GM19395 (cell line): ENCODE measurements at regions not wholly inside any gene's neighbourhood (a gene's known extent, or its start where the extent isn't known, plus 50 kb on each side); places are given as distances from the start of the nearest gene placed in this dataset.
"Not testable (repeated sequence)": the region's sequence is repeated elsewhere in the genome, so short reads cannot be mapped to it uniquely, and the experiment has no call there.

Experiments used
- ATAC-seq: cut with Tn5 transposase; IDR thresholded peaks from one replicate; pipeline ENCODE4 v1.9.1; 2021; ENCODE audit warnings: mild to moderate bottlenecking, moderate library complexity; ENCODE audit not compliant: unreplicated experiment

DNA sequence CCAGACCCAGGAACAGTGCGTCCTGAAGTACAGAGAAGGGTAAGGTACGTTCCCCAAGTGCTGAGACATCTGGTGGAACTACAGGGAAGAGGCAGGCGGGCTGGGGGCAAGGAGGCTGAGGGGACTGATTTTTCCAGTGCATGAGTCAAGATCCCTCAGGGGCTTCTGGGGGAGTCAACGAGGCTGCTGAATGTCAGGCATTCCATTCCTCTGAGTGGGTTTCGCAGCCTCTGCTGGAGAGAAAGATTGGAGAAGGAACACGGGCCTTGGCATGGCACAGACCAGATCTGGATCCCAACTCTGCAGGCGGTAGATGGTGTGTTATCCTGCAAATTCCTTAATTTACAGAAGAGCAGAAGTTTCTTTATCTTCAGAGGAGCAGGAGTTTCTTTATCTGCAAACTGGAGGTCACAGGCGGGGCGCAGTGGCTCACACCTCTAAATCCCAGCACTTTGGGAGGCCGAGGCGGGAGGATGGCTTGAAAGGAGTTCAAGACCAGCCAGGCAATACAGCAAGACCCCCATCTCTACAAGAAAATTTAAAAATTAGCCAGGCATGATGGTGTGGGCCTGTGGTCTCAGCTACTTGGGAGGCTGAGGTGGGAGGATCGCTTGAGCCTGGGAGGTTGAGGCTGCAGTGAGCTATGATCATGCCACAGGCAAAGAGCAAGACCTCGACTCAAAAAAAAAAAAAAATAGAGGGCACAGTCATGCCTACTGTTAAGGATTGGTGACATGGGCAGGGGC is 132.6 kb upstream of the MAP1LC3B2 start:
- ATAC-seq: no peak

- ATAC-seq: no peak
Observed at GRCh38 chr12:116427200-116427930, 131.8 kb upstream of the MAP1LC3B2 start.

GRCh38 chr12:116429826-116430360 is 129.3 kb upstream of the MAP1LC3B2 start:
- ATAC-seq: no peak

DNA sequence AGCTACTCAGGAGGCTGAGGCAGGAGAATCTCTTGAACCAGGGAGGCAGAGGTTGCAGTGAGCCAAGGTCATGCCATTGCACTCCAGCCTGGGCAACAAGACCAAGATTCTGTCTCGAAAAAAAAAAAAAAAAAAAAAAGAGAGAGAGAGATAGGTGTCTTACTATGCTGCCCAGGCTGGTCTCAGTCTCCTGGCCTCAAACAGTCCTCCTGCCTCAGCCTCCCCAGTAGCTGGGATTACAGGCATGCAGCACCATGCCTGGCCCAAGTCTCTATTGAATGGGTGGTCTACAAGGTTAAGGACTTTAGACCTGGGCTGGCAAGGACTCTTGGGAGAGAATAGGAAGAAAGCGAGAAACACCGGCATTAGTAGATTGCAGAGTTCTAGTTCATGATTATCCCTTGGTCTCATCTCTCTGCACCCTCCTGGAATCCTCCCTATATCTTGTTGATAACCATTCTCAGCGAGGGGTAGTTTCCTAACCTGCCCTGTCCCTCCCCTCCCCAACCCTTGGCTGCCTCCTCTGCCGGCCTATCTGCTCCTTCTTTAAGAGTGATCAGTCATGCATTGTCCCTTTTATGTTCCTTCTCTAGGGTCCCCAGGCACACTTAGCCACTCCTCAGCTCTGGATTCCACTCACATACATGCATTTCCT is 128.1 kb upstream of the MAP1LC3B2 start:
- no peak for ATAC-seq

- no peak for ATAC-seq
Observed at GRCh38 chr12:116431677-116432300, 127.4 kb upstream of the MAP1LC3B2 start.

DNA sequence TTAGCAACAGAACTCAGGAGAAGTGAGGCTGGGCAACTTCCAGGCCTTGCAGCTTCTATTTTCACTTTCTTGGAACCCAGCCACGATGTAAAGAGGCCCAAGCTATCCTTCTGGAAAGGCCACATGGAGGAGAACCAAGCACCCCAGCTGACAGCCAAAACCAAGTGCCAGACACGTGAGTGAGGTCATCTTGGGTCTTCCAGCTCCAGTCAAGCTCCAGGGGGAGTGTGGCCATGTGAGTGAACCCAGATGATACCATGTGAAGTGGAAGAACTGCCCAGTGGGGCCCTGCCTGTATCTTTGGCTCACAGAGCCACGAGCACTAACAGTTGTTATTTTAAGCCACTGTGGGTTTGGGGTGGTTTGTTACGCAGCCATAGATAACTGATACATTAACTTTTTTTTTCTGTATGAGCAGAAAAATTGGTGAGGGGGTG is 126.8 kb upstream of the MAP1LC3B2 start:
- no peak for ATAC-seq

- ATAC-seq: no peak
Observed at GRCh38 chr12:116433249-116433648, 125.9 kb upstream of the MAP1LC3B2 start.

- no peak for ATAC-seq
Observed at GRCh38 chr12:116434155-116435011, 124.8 kb upstream of the MAP1LC3B2 start.

- no peak for ATAC-seq
Observed at GRCh38 chr12:116435984-116436383, 123.2 kb upstream of the MAP1LC3B2 start.

GRCh38 chr12:116436561-116437249 is 122.5 kb upstream of the MAP1LC3B2 start:
- ATAC-seq: no peak

DNA sequence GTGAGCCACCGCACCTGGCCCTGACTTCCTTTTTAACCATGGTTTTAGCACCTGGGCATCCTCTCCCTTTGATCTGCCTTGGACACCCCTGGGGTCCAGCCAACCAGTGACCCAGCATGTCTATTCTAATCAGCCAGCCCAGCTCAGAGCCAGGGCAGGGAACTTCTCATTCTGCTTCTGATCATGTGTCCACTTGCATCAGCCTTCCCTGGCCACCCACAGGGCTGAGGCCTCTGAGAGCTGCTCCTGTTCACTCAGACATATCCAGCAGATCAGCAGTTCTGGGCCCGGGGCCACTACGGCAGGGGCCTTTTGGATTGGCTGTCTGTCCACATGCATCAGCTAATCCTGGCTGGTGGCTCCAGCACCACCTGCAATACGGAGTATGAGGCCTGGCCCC is 117.9 kb upstream of the MAP1LC3B2 start:
- no peak for ATAC-seq

DNA sequence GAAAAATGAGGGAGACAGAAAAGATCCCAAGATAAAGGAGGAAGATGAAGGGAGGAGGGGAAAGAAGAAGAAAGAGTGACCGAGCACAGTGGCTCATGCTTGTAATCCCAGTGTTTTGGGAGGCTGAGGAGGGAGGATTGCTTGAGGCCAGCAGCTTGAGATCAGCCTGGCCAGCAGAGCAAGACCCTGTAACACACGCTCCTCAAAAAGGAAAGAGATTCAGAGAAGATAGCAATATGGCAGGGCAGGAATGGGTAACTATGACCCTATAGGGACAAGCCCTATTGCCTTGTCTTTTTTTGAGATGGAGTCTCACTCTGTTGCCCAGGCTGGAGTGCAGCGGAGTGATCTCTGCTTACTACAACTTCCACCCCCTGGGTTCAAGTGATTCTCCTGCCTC is 116.9 kb upstream of the MAP1LC3B2 start:
- ATAC-seq: no peak

DNA sequence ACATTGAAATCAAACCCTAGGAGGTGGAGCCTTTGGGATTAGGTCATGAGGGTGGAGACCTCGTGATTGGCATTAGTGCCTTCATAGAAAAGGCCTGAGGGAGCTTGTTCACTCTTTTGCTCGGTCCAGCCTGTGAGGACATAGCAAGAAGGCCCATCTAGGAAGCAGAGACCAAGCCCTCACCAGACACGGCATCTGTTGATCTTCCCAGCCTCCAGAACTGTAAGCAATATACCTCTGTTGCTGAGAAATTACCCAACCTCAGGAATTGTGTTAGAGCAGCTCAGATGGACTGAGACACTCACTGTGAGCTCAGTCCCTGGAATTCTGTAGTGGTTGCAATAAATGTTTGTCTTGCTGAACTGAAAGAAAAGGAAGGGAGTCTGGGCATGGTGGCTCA is 116.2 kb upstream of the MAP1LC3B2 start:
- no peak for ATAC-seq

DNA sequence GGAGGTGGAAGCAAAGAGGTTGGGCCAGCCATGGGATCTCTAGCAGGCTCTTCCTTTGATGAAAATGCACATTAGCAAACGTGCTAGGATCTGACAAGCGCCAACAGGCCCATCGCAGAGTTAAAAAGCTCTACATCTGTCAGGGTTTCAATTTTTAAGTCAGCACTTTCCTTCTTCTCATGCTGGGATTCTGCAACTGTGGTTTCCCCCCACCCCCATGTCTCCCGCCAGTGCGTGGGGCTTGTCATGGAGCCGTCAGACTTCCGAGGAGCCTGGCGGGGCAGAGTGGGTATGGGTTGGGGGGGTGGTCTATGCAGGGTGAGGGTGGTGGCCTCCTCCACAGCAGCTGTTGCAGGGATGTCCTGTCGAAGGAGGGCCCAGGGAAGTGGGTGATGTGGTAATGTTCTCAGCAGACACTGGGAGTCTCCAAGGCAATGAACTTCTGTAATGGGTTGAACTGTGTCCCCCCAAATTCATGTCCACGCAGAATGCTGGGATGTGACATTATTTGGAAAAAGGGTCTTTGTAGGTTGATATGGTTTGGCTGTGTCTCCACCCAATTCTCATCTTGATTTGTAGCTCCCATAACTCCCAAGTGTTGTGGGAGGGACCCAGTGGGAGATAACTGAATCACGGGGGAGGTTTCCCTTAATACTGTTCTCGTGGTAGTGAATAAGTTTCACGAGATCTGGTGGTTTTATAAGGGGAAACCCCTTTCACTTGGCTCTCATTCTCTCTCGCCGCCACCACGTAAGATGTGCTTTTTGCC is 115.2 kb upstream of the MAP1LC3B2 start:
- ATAC-seq: no peak

DNA sequence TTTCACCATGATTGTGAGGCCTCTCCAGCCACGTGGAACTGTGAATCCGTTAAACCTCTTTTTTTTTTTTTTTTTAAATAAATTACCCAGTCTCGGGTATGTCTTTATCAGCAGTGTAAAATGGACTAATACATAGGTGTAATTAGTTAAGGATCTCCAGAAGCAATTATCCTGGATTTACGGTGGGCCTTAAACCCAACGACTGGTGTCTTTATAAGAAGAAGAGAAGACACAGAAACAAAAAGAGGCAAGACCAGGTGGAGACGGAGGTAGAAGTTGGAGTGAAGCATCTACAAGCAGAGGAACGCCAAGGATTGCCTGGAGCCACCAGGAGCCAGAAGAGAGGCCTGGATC is 114.6 kb upstream of the MAP1LC3B2 start:
- ATAC-seq: no peak

GRCh38 chr12:116448165-116448739 is 110.9 kb upstream of the MAP1LC3B2 start:
- ATAC-seq: no peak

- ATAC-seq: no peak
Observed at GRCh38 chr12:116450406-116450910, 108.7 kb upstream of the MAP1LC3B2 start.

- not testable (repeated sequence) for ATAC-seq
Observed at GRCh38 chr12:116452975-116453374, 106.2 kb upstream of the MAP1LC3B2 start.
